SHP77 (cell line): ENCODE measurements at regions not wholly inside any gene's neighbourhood (a gene's known extent, or its start where the extent isn't known, plus 50 kb on each side); places are given as distances from the start of the nearest gene placed in this dataset.

Experiments
- DNase-seq, 2 experiments: peaks; one replicate each; lab custom pipeline; 2025; lab: John Stamatoyannopoulos, UW

- no peak for DNase-seq
Observed at GRCh38 chr9:88757406-88758010, 222.5 kb downstream of the NXNL2 start.

GRCh38 chr9:88759364-88759763 lies 224.4 kb downstream of the NXNL2 start:
- DNase-seq: no peak

GRCh38 chr9:88766778-88767503 lies 224.3 kb upstream of the S1PR3 start:
- no peak for DNase-seq

GRCh38 chr9:88767504-88767790 lies 223.8 kb upstream of the S1PR3 start:
- DNase-seq: no peak

- DNase-seq: no peak
Observed at GRCh38 chr9:88772575-88772974, 218.7 kb upstream of the S1PR3 start.

GRCh38 chr9:88773126-88773525 lies 218.1 kb upstream of the S1PR3 start:
- no peak for DNase-seq

GRCh38 chr9:88773627-88774244 lies 217.5 kb upstream of the S1PR3 start:
- DNase-seq: no peak

- DNase-seq: no peak
Observed at GRCh38 chr9:88775037-88775471, 216.2 kb upstream of the S1PR3 start.

GRCh38 chr9:88775559-88775958 lies 215.7 kb upstream of the S1PR3 start:
- no peak for DNase-seq

GRCh38 chr9:88775966-88776365 lies 215.3 kb upstream of the S1PR3 start:
- no peak for DNase-seq

GRCh38 chr9:88776717-88777497 lies 214.4 kb upstream of the S1PR3 start:
- no peak for DNase-seq

- no peak for DNase-seq
Observed at GRCh38 chr9:88777498-88778312, 213.6 kb upstream of the S1PR3 start.

- no peak for DNase-seq
Observed at GRCh38 chr9:88781628-88782391, 209.5 kb upstream of the S1PR3 start.

- no peak for DNase-seq
Observed at GRCh38 chr9:88782931-88783710, 208.1 kb upstream of the S1PR3 start.

GRCh38 chr9:88783711-88784083 lies 207.6 kb upstream of the S1PR3 start:
- no peak for DNase-seq

- DNase-seq: no peak
Observed at GRCh38 chr9:88784960-88785359, 206.3 kb upstream of the S1PR3 start.

- no peak for DNase-seq
Observed at GRCh38 chr9:88786291-88787079, 204.8 kb upstream of the S1PR3 start.

- DNase-seq: no peak
Observed at GRCh38 chr9:88789785-88790184, 201.5 kb upstream of the S1PR3 start.

GRCh38 chr9:88791105-88791805 lies 200.0 kb upstream of the S1PR3 start:
- no peak for DNase-seq
